GM23338 (cell line): ENCODE measurements at regions not wholly inside any gene's neighbourhood (a gene's known extent, or its start where the extent isn't known, plus 50 kb on each side); places are given as distances from the start of the nearest gene placed in this dataset.

Experiments used
- ATAC-seq: fragments of 200-7000 bp; cut with Tn5 transposase; 3 replicates; pipeline ENCODE4 v1.9.1; 2020
- DNase-seq: peaks from one replicate; pipeline ENCODE4 v3.0.0-alpha.2; 2015; ENCODE audit warnings: low spot score
- H2AFZ ChIP-seq: fragments of 200-600 bp; sonication (generic); 2 replicates; pipeline ENCODE4 v1.8.0; 2016; ENCODE audit warnings: antibody characterized with exemption, mild to moderate bottlenecking, moderate library complexity
- H3F3A ChIP-seq: fragments of 200-600 bp; sonication (generic); replicated peaks from 2 replicates; pipeline ENCODE4 v1.8.0; 2017; ENCODE audit warnings: antibody characterized with exemption, mixed run types, low read depth
- H3K27ac ChIP-seq: fragments of 200-600 bp; sonication (generic); 2 replicates; pipeline ENCODE4 v1.6.1; 2016; ENCODE audit warnings: low read depth
- H3K27me3 ChIP-seq: fragments of 200-600 bp; sonication (generic); 2 replicates; pipeline ENCODE4 v1.8.0; 2016; ENCODE audit warnings: mild to moderate bottlenecking, mixed run types, moderate library complexity; ENCODE audit not compliant: insufficient read depth
- H3K36me3 ChIP-seq: fragments of 200-600 bp; sonication (generic); 2 replicates; pipeline ENCODE4 v1.8.0; 2016; ENCODE audit warnings: mild to moderate bottlenecking; ENCODE audit not compliant: insufficient read depth
- H3K4me1 ChIP-seq: fragments of 200-600 bp; sonication (generic); 2 replicates; pipeline ENCODE4 v1.8.0; 2016; ENCODE audit warnings: mild to moderate bottlenecking, moderate library complexity; ENCODE audit not compliant: insufficient read depth
- H3K4me2 ChIP-seq: fragments of 200-600 bp; sonication (generic); 2 replicates; pipeline ENCODE4 v1.7.1; 2017; ENCODE audit warnings: mixed run types
- H3K4me3 ChIP-seq: fragments of 200-600 bp; sonication (generic); 2 replicates; pipeline ENCODE4 v1.6.1; 2016; ENCODE audit warnings: mixed run types
- H3K79me2 ChIP-seq: fragments of 200-600 bp; sonication (generic); replicated peaks from 2 replicates; pipeline ENCODE4 v1.8.0; 2017; ENCODE audit warnings: mild to moderate bottlenecking; ENCODE audit not compliant: insufficient read depth
- H3K9me2 ChIP-seq: fragments of 200-600 bp; sonication (generic); 2 replicates; pipeline ENCODE4 v1.8.0; 2017; ENCODE audit not compliant: insufficient read depth
- H4K20me1 ChIP-seq: fragments of 200-600 bp; sonication (generic); replicated peaks from 2 replicates; pipeline ENCODE4 v1.8.0; 2017; ENCODE audit warnings: mild to moderate bottlenecking; ENCODE audit not compliant: insufficient read depth
- H3K27ac Mint-ChIP-seq: 2 replicates; pipeline ENCODE4 v1.8.0; 2020; ENCODE audit warnings: inconsistent platforms, mild to moderate bottlenecking, moderate library complexity, mixed read lengths
- H3K27me3 Mint-ChIP-seq: 3 replicates; pipeline ENCODE4 v1.8.0; 2022; ENCODE audit warnings: low read depth, mild to moderate bottlenecking, moderate library complexity, mixed read lengths, inconsistent platforms; ENCODE audit not compliant: insufficient read depth, poor library complexity
- H3K36me3 Mint-ChIP-seq: 3 replicates; pipeline ENCODE4 v1.8.0; 2021; ENCODE audit warnings: low read depth, mild to moderate bottlenecking, inconsistent platforms, moderate library complexity, mixed read lengths
- H3K4me1 Mint-ChIP-seq: 3 replicates; pipeline ENCODE4 v1.8.0; 2020; ENCODE audit warnings: mild to moderate bottlenecking, inconsistent platforms, mixed read lengths
- H3K4me3 Mint-ChIP-seq: 3 replicates; pipeline ENCODE4 v1.8.0; 2021; ENCODE audit warnings: moderate library complexity, mild to moderate bottlenecking, inconsistent platforms, mixed read lengths
- H3K9me3 Mint-ChIP-seq: 3 replicates; pipeline ENCODE4 v1.8.0; 2020; ENCODE audit warnings: moderate library complexity, mild to moderate bottlenecking, inconsistent platforms, mixed read lengths
- CREB1 ChIP-seq: fragments of 250-450 bp; sonication (Bioruptor Pico); IDR thresholded peaks from 2 replicates; pipeline ENCODE4 v1.5.0; 2020; ENCODE audit warnings: low read depth, mild to moderate bottlenecking, moderate library complexity
- EZH2 ChIP-seq: fragments of 200-600 bp; sonication (generic); IDR thresholded peaks from one replicate; pipeline ENCODE4 v1.8.0; 2017; ENCODE audit warnings: antibody characterized with exemption, mild to moderate bottlenecking, low read depth; ENCODE audit not compliant: unreplicated experiment
- EZH2phosphoT487 ChIP-seq: fragments of 200-600 bp; sonication (generic); IDR thresholded peaks from one replicate; pipeline ENCODE4 v1.8.1; 2018; ENCODE audit warnings: antibody characterized with exemption; ENCODE audit not compliant: unreplicated experiment
- JUNB ChIP-seq: IDR thresholded peaks from one replicate; pipeline ENCODE4 v1.6.1; 2016; ENCODE audit warnings: antibody characterized with exemption; ENCODE audit not compliant: unreplicated experiment
- NANOG ChIP-seq: IDR thresholded peaks from 2 replicates; pipeline ENCODE4 v1.6.1; 2016; ENCODE audit warnings: antibody characterized with exemption, borderline replicate concordance
- POLR2AphosphoS5 ChIP-seq: IDR thresholded peaks from 2 replicates; pipeline ENCODE4 v1.6.1; 2016; ENCODE audit warnings: antibody characterized with exemption, low read depth
- ZNF114 ChIP-seq: fragments of 250-450 bp; sonication (Bioruptor Pico); IDR thresholded peaks from 2 replicates; pipeline ENCODE4 v1.5.0; 2020; ENCODE audit warnings: mild to moderate bottlenecking, moderate library complexity
- ZNF331 ChIP-seq: fragments of 250-450 bp; sonication (Bioruptor Pico); IDR thresholded peaks from 2 replicates; pipeline ENCODE4 v1.5.0; 2020; ENCODE audit warnings: low read depth, mild to moderate bottlenecking, moderate library complexity
- TF ChIP-seq, protein P1 (sequence below): fragments of 250-450 bp; sonication (Bioruptor Pico); IDR thresholded peaks from 2 replicates; pipeline ENCODE4 v1.5.0; 2020; ENCODE audit warnings: mild to moderate bottlenecking, moderate library complexity
- TF ChIP-seq, protein P2 (sequence below): IDR thresholded peaks from one replicate; pipeline ENCODE4 v1.6.1; 2018; ENCODE audit warnings: antibody characterized with exemption; ENCODE audit not compliant: unreplicated experiment
- TF ChIP-seq, protein P3 (sequence below): IDR thresholded peaks from 2 replicates; pipeline ENCODE4 v1.6.1; 2016; ENCODE audit warnings: antibody characterized with exemption

DNA sequence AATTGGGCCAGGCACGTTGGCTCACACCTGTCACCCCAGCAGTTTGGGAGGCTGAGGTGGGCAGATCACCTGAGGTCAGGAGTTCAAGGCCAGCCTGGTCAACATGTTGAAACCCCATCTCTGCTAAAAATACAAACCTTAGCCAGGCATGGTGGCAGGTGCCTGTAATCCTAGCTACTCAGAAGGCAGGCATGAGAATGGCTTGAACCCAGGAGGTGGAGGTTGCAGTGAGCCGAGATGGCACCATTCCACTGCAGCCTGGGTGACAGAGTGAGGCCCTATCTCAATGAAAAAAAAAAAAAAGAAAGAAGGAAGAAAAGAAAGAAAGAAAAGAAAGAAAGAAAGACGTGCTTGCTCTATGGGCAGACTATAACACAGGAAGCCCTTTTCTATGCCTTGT is 84.4 kb downstream of the FOXL1 start:
- no peaks in the 10 kb centered on the region for H3F3A ChIP-seq
- no peak overlapping the region for H2AFZ ChIP-seq
- no peak overlapping the region for H3K27ac ChIP-seq
- no peak for TF ChIP-seq ZNF114
- no peak for TF ChIP-seq POLR2AphosphoS5
- 0 out of 2 replicates have a peak, but pooled peaks cover 3% of the 10 kb centered on the region for H3K9me2 ChIP-seq
- H4K20me1 ChIP-seq: no peaks in the 10 kb centered on the region
- Mint-ChIP-seq H3K4me3 (no peak overlapping the region), H3K27ac (no peak overlapping the region), H3K9me3 (no peaks in the 10 kb centered on the region; the same call in 2 of the 3 replicates), H3K27me3 (no peaks in the 10 kb centered on the region), H3K36me3 (no peaks in the 10 kb centered on the region), H3K4me1 (peaks cover 5% of the 10 kb centered on the region; the same call in 2 of the 3 replicates)
- H3K4me3 ChIP-seq: no peak overlapping the region
- no peak overlapping the region for H3K4me2 ChIP-seq
- H3K36me3 ChIP-seq: no peaks in the 10 kb centered on the region
- DNase-seq (no peak), ATAC-seq (no peak)
- H3K79me2 ChIP-seq: no peaks in the 10 kb centered on the region
- H3K27me3 ChIP-seq: no peaks in the 10 kb centered on the region
- H3K4me1 ChIP-seq: no peaks in the 10 kb centered on the region

DNA sequence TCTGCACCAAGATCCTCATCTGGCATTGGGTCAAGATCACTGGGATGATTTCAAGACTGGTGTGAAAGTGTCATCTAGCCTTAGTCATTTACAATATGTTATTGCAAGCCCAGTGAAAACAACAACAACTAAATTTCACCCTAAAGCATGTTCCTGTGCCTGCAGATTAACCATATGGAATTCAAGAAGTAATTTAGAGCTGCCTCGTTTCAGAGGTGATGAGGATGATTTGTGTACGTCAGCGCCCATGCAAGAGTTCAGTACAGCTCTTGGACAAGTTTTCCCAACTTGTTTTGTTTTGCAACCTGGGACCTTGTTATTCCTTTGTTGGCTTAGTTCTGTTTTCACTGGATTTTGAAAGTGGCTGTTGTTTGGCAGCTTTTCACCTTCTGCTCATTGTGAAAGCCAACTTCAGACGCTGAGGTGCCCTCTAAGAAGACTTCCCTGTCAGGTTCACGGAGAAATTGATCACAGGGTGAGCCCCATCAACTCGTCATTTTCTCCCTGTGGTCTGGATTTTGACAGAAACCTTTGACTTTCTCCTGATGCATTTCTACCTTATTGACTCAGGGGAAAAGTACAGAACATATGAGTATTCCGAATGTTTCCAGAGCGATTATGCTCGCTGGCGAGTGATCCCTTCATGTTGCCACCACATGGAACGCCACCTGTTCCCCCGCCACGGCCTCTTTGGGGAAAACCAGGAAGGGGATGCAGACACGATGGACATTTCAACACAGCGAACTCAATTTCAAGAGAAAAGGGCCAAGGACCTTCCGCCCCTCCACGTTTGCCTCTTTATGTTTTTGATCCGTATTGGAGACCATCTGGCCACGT is 85.6 kb downstream of the FOXL1 start:
- Histone ChIP-seq H4K20me1 (no peaks in the 10 kb centered on the region), H3K27me3 (no peaks in the 10 kb centered on the region), H3K4me1 (peaks cover 4% of the 10 kb centered on the region), H3K27ac (no peak overlapping the region), H3K4me3 (no peak overlapping the region), H3K4me2 (no peak overlapping the region), H3K79me2 (no peaks in the 10 kb centered on the region), H3K9me2 (0 out of 2 replicates have a peak, but pooled peaks cover 3% of the 10 kb centered on the region), H3K36me3 (no peaks in the 10 kb centered on the region), H3F3A (no peaks in the 10 kb centered on the region), H2AFZ (0 out of 2 replicates have a peak overlapping the region, but pooled peaks have one; percentile 2)
- H3K4me3 Mint-ChIP-seq: no peak overlapping the region
- H3K27ac Mint-ChIP-seq: no peak overlapping the region
- peaks cover 15% of the 10 kb centered on the region for H3K4me1 Mint-ChIP-seq
- H3K36me3 Mint-ChIP-seq: no peaks in the 10 kb centered on the region
- no peak for ATAC-seq
- peaks cover 3% of the 10 kb centered on the region; the same call in 2 of the 3 replicates for H3K9me3 Mint-ChIP-seq
- no peak for DNase-seq
- no peaks in the 10 kb centered on the region for H3K27me3 Mint-ChIP-seq
- TF ChIP-seq, protein P1, sequence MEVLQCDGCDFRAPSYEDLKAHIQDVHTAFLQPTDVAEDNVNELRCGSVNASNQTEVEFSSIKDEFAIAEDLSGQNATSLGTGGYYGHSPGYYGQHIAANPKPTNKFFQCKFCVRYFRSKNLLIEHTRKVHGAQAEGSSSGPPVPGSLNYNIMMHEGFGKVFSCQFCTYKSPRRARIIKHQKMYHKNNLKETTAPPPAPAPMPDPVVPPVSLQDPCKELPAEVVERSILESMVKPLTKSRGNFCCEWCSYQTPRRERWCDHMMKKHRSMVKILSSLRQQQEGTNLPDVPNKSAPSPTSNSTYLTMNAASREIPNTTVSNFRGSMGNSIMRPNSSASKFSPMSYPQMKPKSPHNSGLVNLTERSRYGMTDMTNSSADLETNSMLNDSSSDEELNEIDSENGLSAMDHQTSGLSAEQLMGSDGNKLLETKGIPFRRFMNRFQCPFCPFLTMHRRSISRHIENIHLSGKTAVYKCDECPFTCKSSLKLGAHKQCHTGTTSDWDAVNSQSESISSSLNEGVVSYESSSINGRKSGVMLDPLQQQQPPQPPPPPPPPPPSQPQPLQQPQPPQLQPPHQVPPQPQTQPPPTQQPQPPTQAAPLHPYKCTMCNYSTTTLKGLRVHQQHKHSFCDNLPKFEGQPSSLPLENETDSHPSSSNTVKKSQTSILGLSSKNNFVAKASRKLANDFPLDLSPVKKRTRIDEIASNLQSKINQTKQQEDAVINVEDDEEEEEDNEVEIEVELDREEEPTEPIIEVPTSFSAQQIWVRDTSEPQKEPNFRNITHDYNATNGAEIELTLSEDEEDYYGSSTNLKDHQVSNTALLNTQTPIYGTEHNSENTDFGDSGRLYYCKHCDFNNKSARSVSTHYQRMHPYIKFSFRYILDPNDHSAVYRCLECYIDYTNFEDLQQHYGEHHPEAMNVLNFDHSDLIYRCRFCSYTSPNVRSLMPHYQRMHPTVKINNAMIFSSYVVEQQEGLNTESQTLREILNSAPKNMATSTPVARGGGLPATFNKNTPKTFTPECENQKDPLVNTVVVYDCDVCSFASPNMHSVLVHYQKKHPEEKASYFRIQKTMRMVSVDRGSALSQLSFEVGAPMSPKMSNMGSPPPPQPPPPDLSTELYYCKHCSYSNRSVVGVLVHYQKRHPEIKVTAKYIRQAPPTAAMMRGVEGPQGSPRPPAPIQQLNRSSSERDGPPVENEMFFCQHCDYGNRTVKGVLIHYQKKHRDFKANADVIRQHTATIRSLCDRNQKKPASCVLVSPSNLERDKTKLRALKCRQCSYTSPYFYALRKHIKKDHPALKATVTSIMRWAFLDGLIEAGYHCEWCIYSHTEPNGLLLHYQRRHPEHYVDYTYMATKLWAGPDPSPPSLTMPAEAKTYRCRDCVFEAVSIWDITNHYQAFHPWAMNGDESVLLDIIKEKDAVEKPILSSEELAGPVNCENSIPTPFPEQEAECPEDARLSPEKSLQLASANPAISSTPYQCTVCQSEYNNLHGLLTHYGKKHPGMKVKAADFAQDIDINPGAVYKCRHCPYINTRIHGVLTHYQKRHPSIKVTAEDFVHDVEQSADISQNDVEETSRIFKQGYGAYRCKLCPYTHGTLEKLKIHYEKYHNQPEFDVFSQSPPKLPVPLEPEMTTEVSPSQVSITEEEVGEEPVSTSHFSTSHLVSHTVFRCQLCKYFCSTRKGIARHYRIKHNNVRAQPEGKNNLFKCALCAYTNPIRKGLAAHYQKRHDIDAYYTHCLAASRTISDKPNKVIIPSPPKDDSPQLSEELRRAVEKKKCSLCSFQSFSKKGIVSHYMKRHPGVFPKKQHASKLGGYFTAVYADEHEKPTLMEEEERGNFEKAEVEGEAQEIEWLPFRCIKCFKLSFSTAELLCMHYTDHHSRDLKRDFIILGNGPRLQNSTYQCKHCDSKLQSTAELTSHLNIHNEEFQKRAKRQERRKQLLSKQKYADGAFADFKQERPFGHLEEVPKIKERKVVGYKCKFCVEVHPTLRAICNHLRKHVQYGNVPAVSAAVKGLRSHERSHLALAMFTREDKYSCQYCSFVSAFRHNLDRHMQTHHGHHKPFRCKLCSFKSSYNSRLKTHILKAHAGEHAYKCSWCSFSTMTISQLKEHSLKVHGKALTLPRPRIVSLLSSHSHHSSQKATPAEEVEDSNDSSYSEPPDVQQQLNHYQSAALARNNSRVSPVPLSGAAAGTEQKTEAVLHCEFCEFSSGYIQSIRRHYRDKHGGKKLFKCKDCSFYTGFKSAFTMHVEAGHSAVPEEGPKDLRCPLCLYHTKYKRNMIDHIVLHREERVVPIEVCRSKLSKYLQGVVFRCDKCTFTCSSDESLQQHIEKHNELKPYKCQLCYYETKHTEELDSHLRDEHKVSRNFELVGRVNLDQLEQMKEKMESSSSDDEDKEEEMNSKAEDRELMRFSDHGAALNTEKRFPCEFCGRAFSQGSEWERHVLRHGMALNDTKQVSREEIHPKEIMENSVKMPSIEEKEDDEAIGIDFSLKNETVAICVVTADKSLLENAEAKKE (CRISPR knock-in tag): no peak
- no peak for TF ChIP-seq EZH2
- TF ChIP-seq EZH2phosphoT487: no peak
- TF ChIP-seq CREB1 (CRISPR knock-in tag): no peak
- TF ChIP-seq JUNB: no peak
- TF ChIP-seq, protein P2, sequence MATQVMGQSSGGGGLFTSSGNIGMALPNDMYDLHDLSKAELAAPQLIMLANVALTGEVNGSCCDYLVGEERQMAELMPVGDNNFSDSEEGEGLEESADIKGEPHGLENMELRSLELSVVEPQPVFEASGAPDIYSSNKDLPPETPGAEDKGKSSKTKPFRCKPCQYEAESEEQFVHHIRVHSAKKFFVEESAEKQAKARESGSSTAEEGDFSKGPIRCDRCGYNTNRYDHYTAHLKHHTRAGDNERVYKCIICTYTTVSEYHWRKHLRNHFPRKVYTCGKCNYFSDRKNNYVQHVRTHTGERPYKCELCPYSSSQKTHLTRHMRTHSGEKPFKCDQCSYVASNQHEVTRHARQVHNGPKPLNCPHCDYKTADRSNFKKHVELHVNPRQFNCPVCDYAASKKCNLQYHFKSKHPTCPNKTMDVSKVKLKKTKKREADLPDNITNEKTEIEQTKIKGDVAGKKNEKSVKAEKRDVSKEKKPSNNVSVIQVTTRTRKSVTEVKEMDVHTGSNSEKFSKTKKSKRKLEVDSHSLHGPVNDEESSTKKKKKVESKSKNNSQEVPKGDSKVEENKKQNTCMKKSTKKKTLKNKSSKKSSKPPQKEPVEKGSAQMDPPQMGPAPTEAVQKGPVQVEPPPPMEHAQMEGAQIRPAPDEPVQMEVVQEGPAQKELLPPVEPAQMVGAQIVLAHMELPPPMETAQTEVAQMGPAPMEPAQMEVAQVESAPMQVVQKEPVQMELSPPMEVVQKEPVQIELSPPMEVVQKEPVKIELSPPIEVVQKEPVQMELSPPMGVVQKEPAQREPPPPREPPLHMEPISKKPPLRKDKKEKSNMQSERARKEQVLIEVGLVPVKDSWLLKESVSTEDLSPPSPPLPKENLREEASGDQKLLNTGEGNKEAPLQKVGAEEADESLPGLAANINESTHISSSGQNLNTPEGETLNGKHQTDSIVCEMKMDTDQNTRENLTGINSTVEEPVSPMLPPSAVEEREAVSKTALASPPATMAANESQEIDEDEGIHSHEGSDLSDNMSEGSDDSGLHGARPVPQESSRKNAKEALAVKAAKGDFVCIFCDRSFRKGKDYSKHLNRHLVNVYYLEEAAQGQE: no peak
- TF ChIP-seq, protein P3, sequence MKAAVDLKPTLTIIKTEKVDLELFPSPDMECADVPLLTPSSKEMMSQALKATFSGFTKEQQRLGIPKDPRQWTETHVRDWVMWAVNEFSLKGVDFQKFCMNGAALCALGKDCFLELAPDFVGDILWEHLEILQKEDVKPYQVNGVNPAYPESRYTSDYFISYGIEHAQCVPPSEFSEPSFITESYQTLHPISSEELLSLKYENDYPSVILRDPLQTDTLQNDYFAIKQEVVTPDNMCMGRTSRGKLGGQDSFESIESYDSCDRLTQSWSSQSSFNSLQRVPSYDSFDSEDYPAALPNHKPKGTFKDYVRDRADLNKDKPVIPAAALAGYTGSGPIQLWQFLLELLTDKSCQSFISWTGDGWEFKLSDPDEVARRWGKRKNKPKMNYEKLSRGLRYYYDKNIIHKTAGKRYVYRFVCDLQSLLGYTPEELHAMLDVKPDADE: no peak
- TF ChIP-seq ZNF331 (CRISPR knock-in tag): no peak
- TF ChIP-seq NANOG: no peak
